ENCODE measurements at regions not wholly inside any gene's neighbourhood (a gene's known extent, or its start where the extent isn't known, plus 50 kb on each side); places are given as distances from the start of the nearest gene placed in this dataset.

DNA sequence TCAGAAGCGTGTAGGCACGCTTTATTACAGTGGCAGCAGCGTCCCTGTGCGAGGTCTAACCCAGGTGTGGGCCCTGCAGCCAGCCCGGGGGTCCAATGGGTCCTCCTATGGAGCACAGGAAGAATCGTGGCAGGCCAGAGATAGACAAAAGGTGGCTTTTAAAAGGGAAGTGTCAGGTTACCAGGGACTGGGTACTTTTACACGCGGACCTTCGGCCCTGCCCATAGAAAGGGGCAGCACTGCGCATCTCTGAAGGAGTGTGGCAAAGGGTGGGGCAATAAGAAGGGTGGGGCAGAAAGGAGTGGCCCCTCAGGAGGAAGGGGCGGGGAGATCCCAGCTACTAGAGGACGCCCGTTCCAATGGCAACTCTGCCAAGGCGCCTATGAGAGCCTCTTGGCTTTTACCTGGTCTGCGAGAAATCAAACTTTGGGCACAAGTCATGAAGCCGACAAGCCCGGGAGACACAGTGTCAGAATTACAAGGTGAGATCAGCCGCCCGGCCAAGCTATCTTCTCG, 1419.8 kb downstream of the UQCRFS1 start (continued):
- TF ChIP-seq, protein P1, sequence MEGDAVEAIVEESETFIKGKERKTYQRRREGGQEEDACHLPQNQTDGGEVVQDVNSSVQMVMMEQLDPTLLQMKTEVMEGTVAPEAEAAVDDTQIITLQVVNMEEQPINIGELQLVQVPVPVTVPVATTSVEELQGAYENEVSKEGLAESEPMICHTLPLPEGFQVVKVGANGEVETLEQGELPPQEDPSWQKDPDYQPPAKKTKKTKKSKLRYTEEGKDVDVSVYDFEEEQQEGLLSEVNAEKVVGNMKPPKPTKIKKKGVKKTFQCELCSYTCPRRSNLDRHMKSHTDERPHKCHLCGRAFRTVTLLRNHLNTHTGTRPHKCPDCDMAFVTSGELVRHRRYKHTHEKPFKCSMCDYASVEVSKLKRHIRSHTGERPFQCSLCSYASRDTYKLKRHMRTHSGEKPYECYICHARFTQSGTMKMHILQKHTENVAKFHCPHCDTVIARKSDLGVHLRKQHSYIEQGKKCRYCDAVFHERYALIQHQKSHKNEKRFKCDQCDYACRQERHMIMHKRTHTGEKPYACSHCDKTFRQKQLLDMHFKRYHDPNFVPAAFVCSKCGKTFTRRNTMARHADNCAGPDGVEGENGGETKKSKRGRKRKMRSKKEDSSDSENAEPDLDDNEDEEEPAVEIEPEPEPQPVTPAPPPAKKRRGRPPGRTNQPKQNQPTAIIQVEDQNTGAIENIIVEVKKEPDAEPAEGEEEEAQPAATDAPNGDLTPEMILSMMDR (tag by site-specific recombination; IDR thresholded peaks at IDR 0.05): peak; percentile 60
- TF ChIP-seq ZBTB1 (tag by site-specific recombination; IDR thresholded peaks at IDR 0.05): no peak; the same call in 1 of the 2 replicates
- TF ChIP-seq ZNF510 (tag by site-specific recombination; IDR thresholded peaks at IDR 0.05; ENCODE audit: insufficient replicate concordance): no peak
- TF ChIP-seq ZNF548 (tag by site-specific recombination; IDR thresholded peaks at IDR 0.05): no peak
- TF ChIP-seq, protein P2, sequence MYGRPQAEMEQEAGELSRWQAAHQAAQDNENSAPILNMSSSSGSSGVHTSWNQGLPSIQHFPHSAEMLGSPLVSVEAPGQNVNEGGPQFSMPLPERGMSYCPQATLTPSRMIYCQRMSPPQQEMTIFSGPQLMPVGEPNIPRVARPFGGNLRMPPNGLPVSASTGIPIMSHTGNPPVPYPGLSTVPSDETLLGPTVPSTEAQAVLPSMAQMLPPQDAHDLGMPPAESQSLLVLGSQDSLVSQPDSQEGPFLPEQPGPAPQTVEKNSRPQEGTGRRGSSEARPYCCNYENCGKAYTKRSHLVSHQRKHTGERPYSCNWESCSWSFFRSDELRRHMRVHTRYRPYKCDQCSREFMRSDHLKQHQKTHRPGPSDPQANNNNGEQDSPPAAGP (tag by site-specific recombination; IDR thresholded peaks at IDR 0.05): no peak; the same call in 1 of the 2 replicates
- TF ChIP-seq ZNF112 (tag by site-specific recombination; IDR thresholded peaks at IDR 0.05): no peak
- 0 out of 2 replicates have a peak, but pooled peaks have one; percentile 27 for TF ChIP-seq EGR2 (tag by site-specific recombination; IDR thresholded peaks at IDR 0.05; ENCODE audit: low read depth)
- TF ChIP-seq ZNF211 (tag by site-specific recombination; IDR thresholded peaks at IDR 0.05; ENCODE audit: low read depth): no peak
- no peak for TF ChIP-seq ZNF280C (tag by site-specific recombination; IDR thresholded peaks at IDR 0.05)
- no peak for TF ChIP-seq ZNF214 (tag by site-specific recombination; IDR thresholded peaks at IDR 0.05; ENCODE audit: borderline replicate concordance)
- TF ChIP-seq ZBTB7A (tag by site-specific recombination; IDR thresholded peaks at IDR 0.05; ENCODE audit: low read depth): no peak
- no peak for TF ChIP-seq ZNF19 (tag by site-specific recombination; IDR thresholded peaks at IDR 0.05; ENCODE audit: low read depth)
- peak; percentile 84 for TF ChIP-seq PRDM1 (tag by site-specific recombination; IDR thresholded peaks at IDR 0.05)
- no peak for TF ChIP-seq ZNF292 (tag by site-specific recombination; IDR thresholded peaks at IDR 0.05; ENCODE audit: borderline replicate concordance, low read depth)
- TF ChIP-seq BCL11A (tag by site-specific recombination; IDR thresholded peaks at IDR 0.05; ENCODE audit: low read depth): peak; percentile 46; the same call in 1 of the 2 replicates
- peak; percentile 84 for TF ChIP-seq ZNF561 (tag by site-specific recombination; IDR thresholded peaks at IDR 0.05; ENCODE audit: borderline replicate concordance)
- peak; percentile 82 for TF ChIP-seq ZNF366 (tag by site-specific recombination; conservative IDR thresholded peaks at IDR 0.05)
- TF ChIP-seq ZNF792 (tag by site-specific recombination; IDR thresholded peaks at IDR 0.05): no peak
- TF ChIP-seq YY1 (tag by site-specific recombination; IDR thresholded peaks at IDR 0.05): no peak
- TF ChIP-seq, protein P3, sequence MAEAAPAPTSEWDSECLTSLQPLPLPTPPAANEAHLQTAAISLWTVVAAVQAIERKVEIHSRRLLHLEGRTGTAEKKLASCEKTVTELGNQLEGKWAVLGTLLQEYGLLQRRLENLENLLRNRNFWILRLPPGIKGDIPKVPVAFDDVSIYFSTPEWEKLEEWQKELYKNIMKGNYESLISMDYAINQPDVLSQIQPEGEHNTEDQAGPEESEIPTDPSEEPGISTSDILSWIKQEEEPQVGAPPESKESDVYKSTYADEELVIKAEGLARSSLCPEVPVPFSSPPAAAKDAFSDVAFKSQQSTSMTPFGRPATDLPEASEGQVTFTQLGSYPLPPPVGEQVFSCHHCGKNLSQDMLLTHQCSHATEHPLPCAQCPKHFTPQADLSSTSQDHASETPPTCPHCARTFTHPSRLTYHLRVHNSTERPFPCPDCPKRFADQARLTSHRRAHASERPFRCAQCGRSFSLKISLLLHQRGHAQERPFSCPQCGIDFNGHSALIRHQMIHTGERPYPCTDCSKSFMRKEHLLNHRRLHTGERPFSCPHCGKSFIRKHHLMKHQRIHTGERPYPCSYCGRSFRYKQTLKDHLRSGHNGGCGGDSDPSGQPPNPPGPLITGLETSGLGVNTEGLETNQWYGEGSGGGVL (tag by site-specific recombination; IDR thresholded peaks at IDR 0.05): no peak
- peak; percentile 83 for TF ChIP-seq KLF7 (tag by site-specific recombination; IDR thresholded peaks at IDR 0.05; ENCODE audit: borderline replicate concordance)
- TF ChIP-seq SCRT2 (tag by site-specific recombination; IDR thresholded peaks at IDR 0.05): no peak
- peak; percentile 98 for TF ChIP-seq HIC1 (tag by site-specific recombination; IDR thresholded peaks at IDR 0.05)
- peak; percentile 78 for TF ChIP-seq ZNF133 (tag by site-specific recombination; IDR thresholded peaks at IDR 0.05)
- peak; percentile 97 for TF ChIP-seq KLF1 (tag by site-specific recombination; IDR thresholded peaks at IDR 0.05)
- peak; percentile 45; the same call in 1 of the 2 replicates for TF ChIP-seq MZF1 (tag by site-specific recombination; IDR thresholded peaks at IDR 0.05; ENCODE audit: borderline replicate concordance)
- no peak for TF ChIP-seq FEZF1 (tag by site-specific recombination; IDR thresholded peaks at IDR 0.05)
- no peak for TF ChIP-seq ZSCAN4 (tag by site-specific recombination; IDR thresholded peaks at IDR 0.05)
- peak; percentile 98 for TF ChIP-seq ZSCAN30 (tag by site-specific recombination; IDR thresholded peaks at IDR 0.05)
